HG03439 (cell line): ENCODE measurements at regions not wholly inside any gene's neighbourhood (a gene's known extent, or its start where the extent isn't known, plus 50 kb on each side); places are given as distances from the start of the nearest gene placed in this dataset.
A peak's percentile ranks its signal among the peaks of the same experiment; 100 is the strongest.
"Not testable (repeated sequence)": the region's sequence is repeated elsewhere in the genome, so short reads cannot be mapped to it uniquely, and the experiment has no call there.

Experiments used
- ATAC-seq: cut with Tn5 transposase; IDR thresholded peaks from one replicate; pipeline ENCODE4 v1.9.1; 2021; ENCODE audit warnings: mild to moderate bottlenecking, moderate library complexity; ENCODE audit not compliant: unreplicated experiment

- ATAC-seq: no peak
Observed at GRCh38 chr5:154702477-154702876, 52.7 kb upstream of the LARP1 start.

- not testable (repeated sequence) for ATAC-seq
Observed at GRCh38 chr5:154701725-154702124, 53.5 kb upstream of the LARP1 start.

- ATAC-seq: no peak
Observed at GRCh38 chr5:154701181-154701580, 54.0 kb upstream of the LARP1 start.

GRCh38 chr5:154700289-154700928, 54.8 kb upstream of the LARP1 start:
- ATAC-seq: not testable (repeated sequence)

- ATAC-seq: no peak
Observed at GRCh38 chr5:154698763-154699162, 56.4 kb upstream of the LARP1 start.

- no peak for ATAC-seq
Observed at GRCh38 chr5:154697371-154697770, 57.8 kb upstream of the LARP1 start.

- no peak for ATAC-seq
Observed at GRCh38 chr5:154696891-154697290, 58.3 kb upstream of the LARP1 start.

GRCh38 chr5:154694159-154694558, 61.0 kb upstream of the LARP1 start:
- ATAC-seq: no peak

GRCh38 chr5:154690488-154690887, 64.7 kb upstream of the LARP1 start:
- ATAC-seq: no peak

GRCh38 chr5:154686490-154686889, 68.7 kb upstream of the LARP1 start:
- no peak for ATAC-seq

- ATAC-seq: peak; percentile 74
Observed at GRCh38 chr5:154683101-154683880, 71.9 kb upstream of the LARP1 start.

GRCh38 chr5:154679501-154679900, 75.7 kb upstream of the LARP1 start:
- ATAC-seq: no peak

GRCh38 chr5:154677921-154678320, 77.3 kb upstream of the LARP1 start:
- ATAC-seq: no peak

GRCh38 chr5:154676508-154676907, 78.7 kb upstream of the LARP1 start:
- no peak for ATAC-seq

GRCh38 chr5:154674029-154674428, 81.1 kb upstream of the LARP1 start:
- ATAC-seq: no peak

GRCh38 chr5:154673506-154673905, 81.7 kb upstream of the LARP1 start:
- no peak for ATAC-seq

GRCh38 chr5:154669913-154670312, 85.3 kb upstream of the LARP1 start:
- ATAC-seq: not testable (repeated sequence)

- no peak for ATAC-seq
Observed at GRCh38 chr5:154669402-154669801, 85.8 kb upstream of the LARP1 start.

GRCh38 chr5:154664869-154665268, 90.3 kb upstream of the LARP1 start:
- no peak for ATAC-seq

GRCh38 chr5:154663424-154663823, 91.8 kb upstream of the LARP1 start:
- no peak for ATAC-seq

GRCh38 chr5:154654486-154655371, 100.4 kb upstream of the LARP1 start:
- ATAC-seq: no peak
